CD4-positive, alpha-beta T cell treated with Interleukin-17A for 4 hours (primary cell): ENCODE measurements at regions not wholly inside any gene's neighbourhood (a gene's known extent, or its start where the extent isn't known, plus 50 kb on each side); places are given as distances from the start of the nearest gene placed in this dataset.
"Not testable (repeated sequence)": the region's sequence is repeated elsewhere in the genome, so short reads cannot be mapped to it uniquely, and the experiment has no call there.

Experiments used
- DNase-seq: peaks from one replicate; pipeline ENCODE4 v3.0.0-alpha.2; 2020; ENCODE audit warnings: mixed read lengths

DNA sequence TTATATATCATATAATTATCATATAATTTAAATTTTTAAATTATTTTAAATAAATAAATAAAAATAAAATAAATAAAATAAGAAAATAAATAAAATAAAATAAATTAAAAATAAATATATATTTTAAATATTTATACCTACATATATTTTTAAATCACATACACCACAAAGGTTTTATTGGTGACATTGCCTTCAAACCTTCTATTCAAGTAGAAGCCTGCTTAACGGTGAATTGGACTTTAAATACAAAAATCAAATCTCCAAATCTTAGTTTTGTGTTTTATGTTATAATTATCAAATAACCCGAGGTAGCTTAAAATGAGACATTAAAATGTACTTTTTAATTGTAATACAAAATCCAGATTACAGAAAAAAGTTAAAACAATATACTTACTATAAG lies 1137.8 kb downstream of the HACE1 start:
- no peak for DNase-seq

DNA sequence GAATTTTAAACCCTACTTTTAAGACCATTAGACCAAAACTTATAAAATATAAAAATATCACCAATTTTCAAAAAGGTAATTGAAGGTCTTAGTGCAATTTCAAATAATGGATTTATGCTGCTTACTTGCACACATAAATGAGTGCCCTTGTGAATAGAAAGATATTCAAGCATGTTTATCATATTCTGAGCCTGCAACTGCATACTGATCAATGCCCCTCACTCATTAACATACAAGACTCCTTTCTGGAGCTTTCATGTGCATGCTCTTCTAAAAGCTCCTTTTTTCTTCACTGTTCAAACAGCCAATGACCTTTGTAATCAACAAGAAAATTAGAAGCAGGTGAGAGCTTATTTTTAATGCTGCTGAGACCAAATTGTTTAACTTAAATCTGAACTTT lies 1139.3 kb downstream of the HACE1 start:
- no peak for DNase-seq

GRCh38 chr6:103719545-103719944 lies 1140.2 kb downstream of the HACE1 start:
- DNase-seq, result no peak

- no peak for DNase-seq
Observed at GRCh38 chr6:103715269-103715668, 1144.5 kb downstream of the HACE1 start.

DNA sequence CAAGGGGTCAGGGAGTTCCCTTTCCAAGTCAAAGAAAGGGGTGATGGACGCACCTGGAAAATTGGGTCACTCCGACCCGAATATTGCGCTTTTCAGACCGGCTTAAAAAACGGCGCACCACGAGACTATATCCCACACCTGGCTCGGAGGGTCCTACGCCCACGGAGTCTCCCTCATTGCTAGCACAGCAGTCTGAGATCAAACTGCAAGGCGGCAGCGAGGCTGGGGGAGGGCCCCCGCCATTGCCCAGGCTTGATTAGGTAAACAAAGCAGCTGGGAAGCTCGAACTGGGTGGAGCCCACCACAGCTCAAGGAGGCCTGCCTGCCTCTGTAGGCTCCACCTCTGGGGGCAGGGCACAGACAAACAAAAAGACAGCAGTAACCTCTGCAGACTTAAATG lies 1150.5 kb downstream of the HACE1 start:
- DNase-seq, result not testable (repeated sequence)

DNA sequence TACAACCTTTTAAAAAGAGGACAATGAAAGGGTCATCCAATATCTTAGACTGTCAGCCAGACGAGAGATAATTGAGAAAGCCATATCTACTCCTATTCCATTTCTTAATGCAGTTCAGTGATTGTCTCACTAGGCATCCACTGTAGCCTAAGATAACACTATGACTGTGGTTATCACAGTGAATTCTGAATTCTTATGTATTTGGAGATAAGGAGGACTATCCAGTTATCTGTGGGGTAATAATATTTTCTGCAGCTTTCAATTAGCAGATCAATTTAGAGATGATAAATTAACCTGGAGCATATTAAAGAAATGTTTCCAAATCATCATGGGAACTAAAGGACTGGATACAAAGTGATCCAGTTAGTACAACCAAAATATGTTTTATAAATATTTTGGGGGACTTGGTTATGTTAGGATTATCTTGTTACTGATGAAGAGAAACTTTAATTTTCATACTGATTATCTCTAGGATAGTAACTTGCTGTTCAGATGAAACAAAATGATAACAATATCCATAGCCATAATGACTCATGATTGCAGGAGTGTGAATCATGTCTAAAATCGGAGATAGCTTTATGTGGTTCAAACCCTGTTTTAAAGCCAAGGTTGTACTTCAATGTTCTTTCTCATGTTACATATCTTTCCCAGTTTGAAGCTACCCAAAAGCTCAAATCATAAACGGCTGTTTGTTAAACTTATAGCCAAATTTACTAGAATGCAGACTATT lies 1152.0 kb downstream of the HACE1 start:
- no peak for DNase-seq

- no peak for DNase-seq
Observed at GRCh38 chr6:103699769-103700168, 1160.0 kb downstream of the HACE1 start.

- DNase-seq, result no peak
Observed at GRCh38 chr6:103687430-103687829, 1172.3 kb downstream of the HACE1 start.

DNA sequence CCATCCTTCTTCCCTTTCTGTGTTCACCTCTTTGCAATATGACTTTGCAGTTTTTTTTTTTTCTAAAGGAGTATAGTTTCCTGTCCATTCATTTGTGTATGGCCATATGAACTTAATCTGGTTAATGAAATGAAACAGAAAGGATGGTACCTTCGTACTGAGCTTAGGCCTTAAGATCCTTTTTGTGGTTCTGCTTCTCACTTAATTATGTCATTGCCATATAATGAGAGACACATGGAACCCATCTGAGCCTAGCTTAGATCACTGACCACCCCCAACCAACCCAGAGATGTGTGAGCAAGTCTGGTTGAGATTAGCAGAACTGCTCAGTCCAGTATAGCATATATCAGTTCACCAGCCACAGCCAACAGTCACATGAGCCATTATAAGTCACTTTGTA lies 1179.6 kb downstream of the HACE1 start:
- DNase-seq, result no peak

- no peak for DNase-seq
Observed at GRCh38 chr6:103677290-103677689, 1182.4 kb downstream of the HACE1 start.

- DNase-seq, result no peak
Observed at GRCh38 chr6:103675807-103676406, 1183.8 kb downstream of the HACE1 start.

- DNase-seq, result no peak
Observed at GRCh38 chr6:103674790-103675189, 1184.9 kb downstream of the HACE1 start.

- no peak for DNase-seq
Observed at GRCh38 chr6:103672169-103672568, 1187.5 kb downstream of the HACE1 start.

DNA sequence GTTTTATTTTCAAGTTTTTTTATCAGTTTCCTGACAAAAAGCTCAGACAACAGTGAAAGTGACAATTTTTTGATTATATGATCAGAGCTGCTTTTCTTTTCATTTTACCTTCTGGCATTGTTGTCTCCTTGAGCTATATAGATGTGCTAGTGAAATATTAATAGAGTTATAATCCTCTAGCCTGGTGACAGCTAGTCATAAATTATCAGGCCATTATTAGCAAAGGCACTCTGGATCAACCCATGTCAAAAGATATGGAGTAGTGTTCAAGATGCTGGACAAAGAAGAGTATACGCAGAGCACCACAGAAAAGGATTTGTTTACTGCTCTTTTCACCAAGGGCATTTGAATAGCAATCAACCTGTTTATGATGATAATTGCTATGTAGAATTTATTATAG lies 1230.1 kb downstream of the HACE1 start:
- no peak for DNase-seq

GRCh38 chr6:103617642-103618041 lies 1242.1 kb downstream of the HACE1 start:
- no peak for DNase-seq

- DNase-seq, result no peak
Observed at GRCh38 chr6:103587722-103588121, 1272.0 kb downstream of the HACE1 start.

- DNase-seq, result no peak
Observed at GRCh38 chr6:103578115-103578514, 1281.6 kb downstream of the HACE1 start.

DNA sequence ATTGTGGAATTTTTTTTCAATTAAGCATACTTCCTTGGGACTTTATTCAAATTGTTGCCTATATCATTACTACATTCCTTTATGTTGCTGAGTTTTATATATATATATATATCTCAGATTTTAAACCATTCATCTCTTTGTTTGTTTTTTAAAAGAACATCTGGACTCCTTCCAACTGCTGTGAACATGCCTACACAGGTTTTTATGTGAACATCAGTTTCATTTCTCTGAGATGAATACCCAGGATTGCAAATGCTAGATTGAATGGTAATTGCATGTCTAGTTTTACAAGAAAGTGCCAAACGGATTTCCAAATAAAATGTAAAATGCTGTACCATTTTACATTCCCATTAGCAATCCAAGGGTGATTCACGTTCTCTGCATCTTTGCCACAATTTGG lies 1289.3 kb downstream of the HACE1 start:
- DNase-seq, result no peak

- no peak for DNase-seq
Observed at GRCh38 chr6:103554911-103555310, 1304.8 kb downstream of the HACE1 start.

DNA sequence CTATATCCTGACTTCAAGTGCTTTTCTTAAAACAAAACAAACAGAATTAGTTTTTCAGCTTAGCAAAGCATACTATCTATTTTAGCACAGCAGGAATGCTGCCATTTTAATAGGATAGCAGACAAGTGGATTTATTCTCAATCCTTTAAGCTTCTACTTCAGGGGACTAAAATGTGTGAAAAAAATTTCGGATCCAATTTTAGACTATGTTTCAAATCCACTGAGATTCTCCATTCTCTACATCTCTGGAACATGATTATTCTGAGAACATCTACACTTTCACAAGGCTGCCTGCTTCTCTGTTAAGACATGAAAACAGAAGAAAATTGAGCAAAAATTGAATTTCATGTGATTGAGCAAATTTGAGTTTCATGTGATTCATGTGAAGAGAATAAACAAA lies 1321.3 kb downstream of the HACE1 start:
- DNase-seq, result no peak

- DNase-seq, result no peak
Observed at GRCh38 chr6:103534814-103535213, 1324.9 kb downstream of the HACE1 start.

DNA sequence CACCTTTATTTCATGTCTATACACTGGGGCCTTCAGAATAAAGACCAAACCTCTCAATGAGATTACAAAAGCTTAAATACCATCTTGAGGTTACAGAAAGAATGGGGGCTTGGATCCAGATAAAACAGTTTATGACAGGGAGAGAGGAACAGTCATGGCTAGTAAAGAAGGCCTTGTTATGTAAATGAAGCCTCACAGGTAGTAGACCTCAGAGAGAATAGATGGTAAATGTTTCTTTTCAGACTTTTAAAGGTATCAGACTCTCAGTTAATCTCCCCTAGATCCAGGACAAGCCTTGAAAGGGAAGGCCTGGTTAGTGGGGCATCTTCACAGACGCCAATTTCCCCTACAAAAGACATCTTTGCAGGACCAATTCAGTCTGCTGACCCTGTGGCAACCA lies 1325.6 kb downstream of the HACE1 start:
- no peak for DNase-seq

GRCh38 chr6:103522045-103522444 lies 1337.7 kb downstream of the HACE1 start:
- no peak for DNase-seq

DNA sequence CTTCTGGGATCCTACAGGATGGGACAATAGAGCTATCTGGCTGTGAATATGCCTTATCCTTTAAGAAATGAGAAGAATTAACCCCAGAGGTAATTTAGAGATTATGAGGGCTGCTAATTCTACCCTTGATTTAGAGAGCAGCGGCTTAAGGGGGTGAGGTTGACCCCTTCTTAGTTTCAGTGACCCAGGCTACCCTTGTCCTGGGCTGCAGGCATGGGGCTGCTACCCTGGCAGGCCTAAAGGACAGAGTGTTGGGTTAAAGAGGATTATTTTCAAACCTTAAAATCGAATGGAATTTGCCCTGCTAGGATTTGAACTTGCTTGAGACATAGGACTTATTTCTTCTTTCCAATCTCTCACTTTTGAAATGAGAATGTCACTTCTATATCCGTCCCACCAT lies 1343.4 kb downstream of the HACE1 start:
- no peak for DNase-seq

- no peak for DNase-seq
Observed at GRCh38 chr6:103507052-103507451, 1352.7 kb downstream of the HACE1 start.
